ENCODE measurements at regions not wholly inside any gene's neighbourhood (a gene's known extent, or its start where the extent isn't known, plus 50 kb on each side); places are given as distances from the start of the nearest gene placed in this dataset.

DNA sequence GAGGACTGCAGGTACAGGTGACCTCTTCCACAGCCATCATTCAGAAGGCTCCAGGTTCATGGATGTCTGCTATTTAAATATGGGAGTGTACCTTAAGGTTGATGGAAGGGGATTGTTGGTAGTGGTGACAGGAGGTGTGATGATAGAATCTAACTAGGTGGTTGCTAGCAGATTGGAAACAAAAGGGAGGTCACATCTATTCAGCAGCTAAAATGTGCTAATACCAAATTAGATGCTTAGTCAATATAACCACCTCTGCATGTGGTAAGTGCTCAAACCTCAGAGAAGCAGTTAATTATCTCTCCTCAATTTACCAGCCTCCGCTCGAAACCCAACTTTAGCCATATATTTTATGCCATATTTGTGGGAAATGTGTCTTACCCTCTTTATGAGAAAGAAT is 98.7 kb upstream of the CCSER1 start:
- TF ChIP-seq, protein P1, sequence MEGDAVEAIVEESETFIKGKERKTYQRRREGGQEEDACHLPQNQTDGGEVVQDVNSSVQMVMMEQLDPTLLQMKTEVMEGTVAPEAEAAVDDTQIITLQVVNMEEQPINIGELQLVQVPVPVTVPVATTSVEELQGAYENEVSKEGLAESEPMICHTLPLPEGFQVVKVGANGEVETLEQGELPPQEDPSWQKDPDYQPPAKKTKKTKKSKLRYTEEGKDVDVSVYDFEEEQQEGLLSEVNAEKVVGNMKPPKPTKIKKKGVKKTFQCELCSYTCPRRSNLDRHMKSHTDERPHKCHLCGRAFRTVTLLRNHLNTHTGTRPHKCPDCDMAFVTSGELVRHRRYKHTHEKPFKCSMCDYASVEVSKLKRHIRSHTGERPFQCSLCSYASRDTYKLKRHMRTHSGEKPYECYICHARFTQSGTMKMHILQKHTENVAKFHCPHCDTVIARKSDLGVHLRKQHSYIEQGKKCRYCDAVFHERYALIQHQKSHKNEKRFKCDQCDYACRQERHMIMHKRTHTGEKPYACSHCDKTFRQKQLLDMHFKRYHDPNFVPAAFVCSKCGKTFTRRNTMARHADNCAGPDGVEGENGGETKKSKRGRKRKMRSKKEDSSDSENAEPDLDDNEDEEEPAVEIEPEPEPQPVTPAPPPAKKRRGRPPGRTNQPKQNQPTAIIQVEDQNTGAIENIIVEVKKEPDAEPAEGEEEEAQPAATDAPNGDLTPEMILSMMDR (IDR thresholded peaks at IDR 0.05) = no peak
- TF ChIP-seq POLR2A (IDR thresholded peaks at IDR 0.05) = no peak
